ENCODE measurements at regions not wholly inside any gene's neighbourhood (a gene's known extent, or its start where the extent isn't known, plus 50 kb on each side); places are given as distances from the start of the nearest gene placed in this dataset.

GRCh38 chr13:105089858-105090643 is 1445.4 kb downstream of the EFNB2 start:
- H3K4me3 ChIP-seq = no peak overlapping the region
- intact Hi-C loops (cut with DNase I) = no loop called here
- ATAC-seq (no peak), DNase-seq (no peak)
- no peak overlapping the region for H3K27ac ChIP-seq
- H3K27me3 ChIP-seq (ENCODE audit: low read depth) = no peaks in the 10 kb centered on the region
- H3K9me3 ChIP-seq = no peaks in the 10 kb centered on the region
- no peaks in the 10 kb centered on the region for H3K4me1 ChIP-seq
- no peak for TF ChIP-seq CTCF (IDR thresholded peaks at IDR 0.05)
- no peaks in the 10 kb centered on the region for H3K36me3 ChIP-seq

GRCh38 chr13:105087945-105088344 is 1447.5 kb downstream of the EFNB2 start:
- intact Hi-C loops (cut with DNase I) = no loop called here
- no peaks in the 10 kb centered on the region for H3K4me1 ChIP-seq
- no peak overlapping the region for H3K4me3 ChIP-seq
- ATAC-seq (no peak), DNase-seq (no peak)
- TF ChIP-seq CTCF (IDR thresholded peaks at IDR 0.05) = no peak
- H3K27me3 ChIP-seq (ENCODE audit: low read depth) = no peaks in the 10 kb centered on the region
- H3K9me3 ChIP-seq = no peaks in the 10 kb centered on the region
- no peaks in the 10 kb centered on the region for H3K36me3 ChIP-seq
- H3K27ac ChIP-seq = no peak overlapping the region

- H3K27me3 ChIP-seq (ENCODE audit: low read depth) = no peaks in the 10 kb centered on the region
- no peaks in the 10 kb centered on the region for H3K9me3 ChIP-seq
- no peak for TF ChIP-seq CTCF (IDR thresholded peaks at IDR 0.05)
- ATAC-seq (no peak), DNase-seq (no peak)
- no peak overlapping the region for H3K27ac ChIP-seq
- no peak overlapping the region for H3K4me3 ChIP-seq
- no peaks in the 10 kb centered on the region for H3K36me3 ChIP-seq
- intact Hi-C loops (cut with DNase I) = no loop called here
- H3K4me1 ChIP-seq = no peaks in the 10 kb centered on the region
Observed at GRCh38 chr13:105084931-105085330, 1450.5 kb downstream of the EFNB2 start.

- DNase-seq = no peak
- Histone ChIP-seq H3K36me3 (no peaks in the 10 kb centered on the region), H3K9me3 (no peaks in the 10 kb centered on the region), H3K4me1 (no peaks in the 10 kb centered on the region), H3K4me3 (no peak overlapping the region), H3K27ac (no peak overlapping the region), H3K27me3 (ENCODE audit: low read depth) (no peaks in the 10 kb centered on the region)
- no peak for ATAC-seq
- TF ChIP-seq CTCF (IDR thresholded peaks at IDR 0.05) = no peak
- intact Hi-C loops (cut with DNase I) = no loop called here
Observed at GRCh38 chr13:105083992-105084391, 1451.5 kb downstream of the EFNB2 start.

- H3K27me3 ChIP-seq (ENCODE audit: low read depth) = no peaks in the 10 kb centered on the region
- intact Hi-C loops (cut with DNase I) = no loop called here
- no peaks in the 10 kb centered on the region for H3K4me1 ChIP-seq
- H3K27ac ChIP-seq = no peak overlapping the region
- DNase-seq (no peak), ATAC-seq (no peak)
- no peak overlapping the region for H3K4me3 ChIP-seq
- no peaks in the 10 kb centered on the region for H3K36me3 ChIP-seq
- no peak for TF ChIP-seq CTCF (IDR thresholded peaks at IDR 0.05)
- no peaks in the 10 kb centered on the region for H3K9me3 ChIP-seq
Observed at GRCh38 chr13:105074755-105075154, 1460.7 kb downstream of the EFNB2 start.
